Peyer's patch (tissue), 4 donors: ENCODE measurements at regions not wholly inside any gene's neighbourhood (a gene's known extent, or its start where the extent isn't known, plus 50 kb on each side); places are given as distances from the start of the nearest gene placed in this dataset.
A peak's percentile ranks its signal among the peaks of the same experiment; 100 is the strongest.

Experiments used
- DNase-seq, 3 donors: peaks; one replicate each; pipeline ENCODE4 v3.0.0-alpha.2; 2017 to 2019
- H3K27ac ChIP-seq, 4 donors: fragments of 200-600 bp; sonication (generic); one replicate each; pipeline ENCODE4 v1.5.1; 2016 to 2019
- H3K27me3 ChIP-seq, 2 donors: fragments of 200-600 bp; sonication (generic); one replicate each; pipeline ENCODE4 v1.5.1; 2019
- H3K36me3 ChIP-seq, 3 donors: fragments of 200-600 bp; sonication (generic); one replicate each; pipeline ENCODE4 v1.5.1; 2016 to 2019
- H3K4me1 ChIP-seq, 4 donors: fragments of 200-600 bp; sonication (generic); one replicate each; pipeline ENCODE4 v1.5.1; 2016 to 2019
- H3K4me3 ChIP-seq, 4 donors: fragments of 200-600 bp; sonication (generic); 1 replicate in 3 of 4; 2 replicates in 1 of 4; pipeline ENCODE4 v1.5.1; 2016 to 2019; ENCODE audit warnings: mild to moderate bottlenecking in 1 of 4
- H3K9me3 ChIP-seq, 4 donors: fragments of 200-600 bp; sonication (generic); one replicate each; pipeline ENCODE4 v1.5.1; 2016 to 2019; ENCODE audit warnings: mild to moderate bottlenecking in 1 of 4
- CTCF ChIP-seq, 6 experiments: fragments of 450-650 bp in 4 of 6; fragments of 200-600 bp in 2 of 6; sonication (generic) in 1 of 6; IDR thresholded peaks; one replicate each; pipeline ENCODE4 v1.5.1; 2017 to 2019; ENCODE audit warnings: antibody characterized with exemption in 6 of 6, mild to moderate bottlenecking in 3 of 6, moderate library complexity in 1 of 6
- POLR2A ChIP-seq, 2 donors: fragments of 450-650 bp; IDR thresholded peaks; one replicate each; pipeline ENCODE4 v1.5.1; 2017; ENCODE audit warnings: antibody characterized with exemption in 2 of 2, mild to moderate bottlenecking in 2 of 2, moderate library complexity in 2 of 2

- TF ChIP-seq CTCF (IDR thresholded peaks at IDR 0.05), result no peak
- TF ChIP-seq POLR2A (IDR thresholded peaks at IDR 0.05), result no peak
- DNase-seq, result no peak
- Histone ChIP-seq H3K27me3 (no peaks in the 10 kb centered on the region), H3K36me3 (no peaks in the 10 kb centered on the region), H3K4me1 (peaks cover 0 to 3% (median 0%) of the 10 kb centered on the region in 4 donors), H3K9me3 (no peaks in the 10 kb centered on the region), H3K4me3 (no peak overlapping the region), H3K27ac (no peak overlapping the region)
Measured at GRCh38 chr6:56904068-56904467, 50.8 kb upstream of the BEND6 start.

DNA sequence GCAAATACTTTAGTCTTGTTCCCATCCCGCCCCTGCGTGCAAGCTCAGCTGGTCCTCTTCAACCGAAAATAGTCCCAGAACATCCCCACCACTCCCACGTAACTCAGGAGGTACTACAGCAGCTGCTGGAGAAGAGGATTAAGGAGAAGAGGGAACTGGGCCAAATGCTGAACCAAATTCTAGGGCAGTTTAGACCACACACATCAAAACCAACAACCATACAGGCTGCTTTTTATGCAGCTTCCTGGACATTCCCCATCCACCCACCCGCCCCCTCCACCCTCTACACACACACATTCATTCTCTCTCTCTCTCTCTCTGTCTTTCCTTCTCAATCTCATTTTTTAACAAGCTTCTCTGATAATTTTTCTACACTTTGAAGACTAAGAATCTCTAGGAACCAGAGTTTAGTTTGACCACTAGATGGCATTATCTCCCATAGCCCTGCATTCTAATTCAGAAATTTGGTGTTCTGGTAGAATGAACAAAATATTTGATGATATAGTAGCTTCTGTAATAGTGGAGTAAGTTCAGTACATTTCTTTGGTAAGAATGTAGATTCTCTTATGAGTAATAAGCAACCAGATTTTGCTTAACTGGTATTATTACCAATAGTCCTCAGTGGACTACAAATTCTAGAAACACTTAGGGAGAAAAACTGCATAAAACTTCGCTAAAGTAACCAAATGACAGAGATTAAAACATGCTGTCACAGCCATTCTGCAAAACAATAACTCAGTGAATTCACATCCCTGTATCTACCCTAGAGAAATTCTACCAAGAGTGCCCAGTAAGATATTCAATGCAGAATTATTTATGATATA lies 52.1 kb upstream of the BEND6 start:
- DNase-seq, result no peak
- TF ChIP-seq POLR2A (IDR thresholded peaks at IDR 0.05), result no peak
- peak; percentile 28 to 71 (median 56) for TF ChIP-seq CTCF (IDR thresholded peaks at IDR 0.05)
- Histone ChIP-seq H3K27me3 (no peaks in the 10 kb centered on the region), H3K27ac (peak overlapping the region in 1 of 4 donors; percentile 21), H3K4me3 (no peak overlapping the region), H3K4me1 (peaks cover 0 to 10% (median 0%) of the 10 kb centered on the region in 4 donors), H3K9me3 (no peaks in the 10 kb centered on the region), H3K36me3 (no peaks in the 10 kb centered on the region)

GRCh38 chr6:56900784-56901183 lies 54.1 kb upstream of the BEND6 start:
- no peak overlapping the region for H3K27ac ChIP-seq

GRCh38 chr6:56899753-56900152 lies 55.2 kb upstream of the BEND6 start:
- TF ChIP-seq POLR2A (IDR thresholded peaks at IDR 0.05), result no peak
- TF ChIP-seq CTCF (IDR thresholded peaks at IDR 0.05), result no peak
- DNase-seq, result no peak
- no peak overlapping the region for H3K27ac ChIP-seq

More at GRCh38 chr6:56900784-56901183, 54.1 kb upstream of the BEND6 start:
- Histone ChIP-seq H3K9me3 (no peaks in the 10 kb centered on the region), H3K4me1 (peaks cover 0 to 10% (median 0%) of the 10 kb centered on the region in 4 donors), H3K27me3 (no peaks in the 10 kb centered on the region), H3K4me3 (no peak overlapping the region), H3K36me3 (no peaks in the 10 kb centered on the region)
- TF ChIP-seq POLR2A (IDR thresholded peaks at IDR 0.05), result no peak
- no peak for TF ChIP-seq CTCF (IDR thresholded peaks at IDR 0.05)
- no peak for DNase-seq

DNA sequence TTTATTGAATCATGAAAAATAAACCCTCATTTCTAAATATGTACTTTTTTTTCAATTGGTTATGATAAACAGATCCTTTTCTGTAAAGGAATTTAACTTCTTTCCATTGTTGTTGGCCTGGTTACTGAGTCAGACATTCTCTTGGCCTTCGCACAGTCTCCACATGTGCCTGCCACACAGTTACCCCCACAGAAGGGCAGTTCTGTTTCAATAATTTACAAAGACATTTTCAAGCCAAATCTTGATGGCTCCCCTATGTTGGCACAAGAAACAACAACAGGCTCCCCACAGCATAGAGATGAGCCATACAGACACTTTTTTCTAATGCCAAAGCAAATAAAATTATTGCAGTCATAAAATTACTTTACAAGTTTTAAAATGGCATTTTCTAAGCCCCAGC lies 55.6 kb upstream of the BEND6 start:
- no peak overlapping the region for H3K27ac ChIP-seq

More at GRCh38 chr6:56899753-56900152, 55.2 kb upstream of the BEND6 start:
- H3K4me3 ChIP-seq, result no peak overlapping the region
- H3K4me1 ChIP-seq, result peaks cover 0 to 7% (median 0%) of the 10 kb centered on the region in 4 donors
- H3K36me3 ChIP-seq, result no peaks in the 10 kb centered on the region
- H3K27me3 ChIP-seq, result no peaks in the 10 kb centered on the region
- no peaks in the 10 kb centered on the region for H3K9me3 ChIP-seq

More for the DNA sequence above, 55.6 kb upstream of the BEND6 start:
- no peak for DNase-seq
- H3K9me3 ChIP-seq, result no peaks in the 10 kb centered on the region
- H3K4me1 ChIP-seq, result peaks cover 0 to 6% (median 0%) of the 10 kb centered on the region in 4 donors
- no peaks in the 10 kb centered on the region for H3K27me3 ChIP-seq
- TF ChIP-seq CTCF (IDR thresholded peaks at IDR 0.05), result no peak
- no peak for TF ChIP-seq POLR2A (IDR thresholded peaks at IDR 0.05)
- H3K4me3 ChIP-seq, result no peak overlapping the region
- H3K36me3 ChIP-seq, result no peaks in the 10 kb centered on the region
